Karpas-422 (cell line): ENCODE measurements at regions not wholly inside any gene's neighbourhood (a gene's known extent, or its start where the extent isn't known, plus 50 kb on each side); places are given as distances from the start of the nearest gene placed in this dataset.

Experiments used
- DNase-seq: peaks from one replicate; pipeline ENCODE4 v3.0.0-alpha.2; 2015
- H2AFZ ChIP-seq: fragments of 200-600 bp; sonication (generic); 2 replicates; pipeline ENCODE4 v1.6.1; 2014; ENCODE audit warnings: antibody characterized with exemption, low read length, mixed read lengths
- H3K27ac ChIP-seq: fragments of 200-600 bp; sonication (generic); 2 replicates; pipeline ENCODE4 v1.5.1; 2014; ENCODE audit warnings: mild to moderate bottlenecking, low read length, moderate library complexity
- H3K27me3 ChIP-seq: fragments of 200-600 bp; sonication (generic); 2 replicates; pipeline ENCODE4 v1.6.1; 2014; ENCODE audit warnings: low read length, mixed read lengths
- H3K36me3 ChIP-seq: fragments of 200-600 bp; sonication (generic); 2 replicates; pipeline ENCODE4 v1.6.1; 2014; ENCODE audit warnings: low read length, mixed read lengths; ENCODE audit not compliant: insufficient read depth
- H3K4me1 ChIP-seq: fragments of 200-600 bp; sonication (generic); 2 replicates; pipeline ENCODE4 v1.6.1; 2014; ENCODE audit warnings: mild to moderate bottlenecking, low read length, mixed read lengths
- H3K4me2 ChIP-seq: fragments of 200-600 bp; sonication (generic); 2 replicates; pipeline ENCODE4 v1.6.1; 2014; ENCODE audit warnings: low read length, low read depth, mild to moderate bottlenecking; ENCODE audit not compliant: poor library complexity, severe bottlenecking
- H3K4me3 ChIP-seq: fragments of 200-600 bp; sonication (generic); 2 replicates; pipeline ENCODE4 v1.5.1; 2014; ENCODE audit warnings: mild to moderate bottlenecking, antibody characterized with exemption, low read length, mixed read lengths
- H3K79me2 ChIP-seq: fragments of 200-600 bp; sonication (generic); 2 replicates; pipeline ENCODE4 v1.6.1; 2014; ENCODE audit warnings: mild to moderate bottlenecking, low read length, mixed read lengths
- H3K9ac ChIP-seq: fragments of 200-600 bp; sonication (generic); 2 replicates; pipeline ENCODE4 v1.6.0; 2014; ENCODE audit warnings: low read length
- H3K9me2 ChIP-seq: fragments of 200-600 bp; sonication (generic), shearing (Covaris generic); replicated peaks from 2 replicates; pipeline ENCODE4 v1.6.0; 2014; ENCODE audit warnings: mild to moderate bottlenecking, low read length, moderate library complexity; ENCODE audit not compliant: insufficient read depth
- H3K9me3 ChIP-seq: fragments of 300-700, 200-600 bp; sonication (generic); 2 replicates; pipeline ENCODE4 v1.6.1; 2014; ENCODE audit warnings: low read length, mixed read lengths
- H4K20me1 ChIP-seq: fragments of 200-600 bp; sonication (generic); 2 replicates; pipeline ENCODE4 v1.6.1; 2014; ENCODE audit warnings: mild to moderate bottlenecking, antibody characterized with exemption, low read length, low read depth; ENCODE audit not compliant: insufficient read depth

DNA sequence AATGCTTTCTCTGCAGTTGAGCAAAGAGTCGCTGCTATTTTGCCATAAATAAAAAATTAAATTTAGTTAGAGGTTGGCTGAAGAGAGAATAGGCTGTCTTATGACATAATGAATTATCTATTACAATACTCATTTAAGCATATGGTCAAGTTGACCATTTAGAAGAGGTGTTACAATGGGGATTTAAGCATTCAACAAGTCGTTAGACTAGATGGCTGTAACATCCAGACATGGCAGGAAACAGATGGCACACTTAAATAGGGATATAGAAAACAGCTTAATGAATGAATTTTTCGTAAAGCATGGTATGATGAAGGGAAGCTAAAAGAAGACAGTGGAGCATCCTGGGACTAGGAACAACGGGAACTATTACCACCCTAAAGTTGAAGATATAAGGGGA lies 160.3 kb upstream of the PTPRD start:
- H2AFZ ChIP-seq: no peak overlapping the region
- H3K9ac ChIP-seq: no peak overlapping the region
- H3K36me3 ChIP-seq: no peaks in the 10 kb centered on the region

DNA sequence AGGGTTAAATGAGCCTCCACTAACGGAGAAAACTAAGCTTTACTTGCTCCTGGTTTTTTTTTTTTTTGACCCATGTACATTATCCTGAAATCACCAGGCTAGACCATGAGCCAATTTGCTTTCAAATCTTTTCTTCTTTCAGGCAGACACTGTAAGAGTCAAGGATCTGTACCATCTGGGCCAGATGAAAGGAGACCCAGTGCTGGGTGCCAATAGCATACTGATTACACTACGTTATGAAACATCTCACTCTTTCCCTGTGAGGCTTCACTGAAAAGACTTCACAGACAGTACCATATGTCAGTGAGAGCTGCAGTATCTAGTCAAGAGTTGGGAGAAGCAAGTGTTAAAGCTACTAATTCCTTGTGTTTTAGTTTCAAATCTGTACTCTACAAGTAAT lies 161.2 kb upstream of the PTPRD start:
- H2AFZ ChIP-seq: no peak overlapping the region
- H3K4me3 ChIP-seq: no peak overlapping the region
- no peaks in the 10 kb centered on the region for H3K9me2 ChIP-seq
- no peak overlapping the region for H3K4me2 ChIP-seq
- H3K36me3 ChIP-seq: no peaks in the 10 kb centered on the region
- H4K20me1 ChIP-seq: no peaks in the 10 kb centered on the region
- no peaks in the 10 kb centered on the region for H3K79me2 ChIP-seq
- H3K27ac ChIP-seq: no peak overlapping the region
- H3K4me1 ChIP-seq: no peaks in the 10 kb centered on the region
- DNase-seq: no peak
- H3K9me3 ChIP-seq: peaks cover 24% of the 10 kb centered on the region
- H3K9ac ChIP-seq: no peak overlapping the region
- H3K27me3 ChIP-seq: no peaks in the 10 kb centered on the region

More for the DNA sequence above, 160.3 kb upstream of the PTPRD start:
- DNase-seq: no peak
- Histone ChIP-seq H3K4me3 (no peak overlapping the region), H3K4me2 (no peak overlapping the region), H3K4me1 (no peaks in the 10 kb centered on the region), H3K27me3 (no peaks in the 10 kb centered on the region), H4K20me1 (no peaks in the 10 kb centered on the region), H3K9me2 (no peaks in the 10 kb centered on the region), H3K79me2 (no peaks in the 10 kb centered on the region), H3K9me3 (peaks cover 29% of the 10 kb centered on the region), H3K27ac (no peak overlapping the region)

DNA sequence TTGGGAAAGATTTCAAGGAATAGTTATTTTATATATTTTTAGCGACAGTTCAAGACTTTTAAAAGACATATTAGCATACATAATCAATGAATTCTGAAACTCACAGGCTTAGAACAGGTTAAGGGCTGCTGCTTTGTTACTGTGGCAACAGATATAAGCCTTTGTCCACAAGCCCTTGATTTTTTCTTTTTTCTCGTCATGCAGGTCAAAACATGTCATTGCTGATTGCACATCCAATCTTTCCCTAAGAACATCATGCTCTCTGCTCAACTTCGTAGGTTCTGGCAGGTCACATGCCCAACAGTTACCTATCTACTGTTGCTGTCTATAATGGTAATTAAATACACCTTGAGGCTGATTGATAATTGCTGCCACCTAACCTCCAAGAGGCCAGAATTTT lies 172.5 kb upstream of the PTPRD start:
- H4K20me1 ChIP-seq: no peaks in the 10 kb centered on the region

DNA sequence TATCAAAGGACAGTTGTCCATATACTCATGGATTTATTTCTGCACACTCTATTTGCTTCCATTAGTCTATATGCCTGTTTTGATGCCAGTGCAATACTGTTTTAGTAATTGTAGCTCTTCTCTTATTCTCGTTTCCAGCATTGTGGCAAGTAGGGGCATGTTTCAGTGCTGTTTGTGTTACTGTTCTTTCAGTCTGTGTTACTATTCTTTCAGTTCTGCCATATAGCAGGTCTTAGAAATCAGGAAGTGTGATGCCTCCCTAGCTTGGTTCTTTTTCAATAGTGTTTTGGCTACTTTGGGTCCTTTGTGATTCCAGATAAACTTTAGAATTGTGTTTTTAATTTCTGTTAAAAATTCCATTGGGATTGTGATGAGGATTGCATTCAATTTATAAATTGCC lies 180.5 kb upstream of the PTPRD start:
- no peaks in the 10 kb centered on the region for H3K4me1 ChIP-seq
- peaks cover 34% of the 10 kb centered on the region for H3K9me3 ChIP-seq
- DNase-seq: no peak
- H3K4me3 ChIP-seq: no peak overlapping the region
- H3K27me3 ChIP-seq: no peaks in the 10 kb centered on the region
- H3K9ac ChIP-seq: no peak overlapping the region
- no peaks in the 10 kb centered on the region for H3K79me2 ChIP-seq
- H4K20me1 ChIP-seq: no peaks in the 10 kb centered on the region
- H3K9me2 ChIP-seq: no peaks in the 10 kb centered on the region
- H2AFZ ChIP-seq: no peak overlapping the region
- H3K4me2 ChIP-seq: no peak overlapping the region
- no peaks in the 10 kb centered on the region for H3K36me3 ChIP-seq
- no peak overlapping the region for H3K27ac ChIP-seq

More for the DNA sequence above, 172.5 kb upstream of the PTPRD start:
- no peak overlapping the region for H3K27ac ChIP-seq
- no peak overlapping the region for H3K4me2 ChIP-seq
- no peaks in the 10 kb centered on the region for H3K4me1 ChIP-seq
- H3K9me2 ChIP-seq: no peaks in the 10 kb centered on the region
- no peak overlapping the region for H3K9ac ChIP-seq
- H3K36me3 ChIP-seq: no peaks in the 10 kb centered on the region
- no peaks in the 10 kb centered on the region for H3K27me3 ChIP-seq
- DNase-seq: no peak
- no peak overlapping the region for H2AFZ ChIP-seq
- H3K4me3 ChIP-seq: no peak overlapping the region
- peaks cover 9% of the 10 kb centered on the region for H3K9me3 ChIP-seq
- H3K79me2 ChIP-seq: no peaks in the 10 kb centered on the region

DNA sequence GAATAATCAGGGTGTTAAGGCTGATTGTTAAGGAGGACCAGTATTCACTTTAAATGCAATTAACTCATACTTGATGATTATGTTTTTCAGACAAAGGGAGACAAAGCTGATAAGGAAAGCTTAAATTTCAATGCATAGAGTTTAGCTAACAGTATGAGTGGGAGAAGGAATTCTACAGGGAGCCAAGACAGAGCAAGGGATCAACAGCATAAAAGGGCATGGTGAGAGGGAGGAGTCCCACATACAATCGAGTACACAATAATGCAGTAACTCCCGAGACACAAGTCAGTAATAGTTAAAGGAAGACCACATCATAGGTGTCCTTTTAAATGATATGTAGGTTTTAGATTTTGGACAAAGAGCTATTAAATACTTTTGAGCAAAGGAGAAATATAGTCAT lies 191.7 kb upstream of the PTPRD start:
- no peaks in the 10 kb centered on the region for H3K9me2 ChIP-seq
- H4K20me1 ChIP-seq: no peaks in the 10 kb centered on the region
- H3K27ac ChIP-seq: no peak overlapping the region
- no peak overlapping the region for H2AFZ ChIP-seq
- peaks cover 28% of the 10 kb centered on the region for H3K9me3 ChIP-seq
- no peaks in the 10 kb centered on the region for H3K79me2 ChIP-seq
- DNase-seq: no peak
- H3K9ac ChIP-seq: no peak overlapping the region
- H3K4me2 ChIP-seq: no peak overlapping the region
- H3K27me3 ChIP-seq: no peaks in the 10 kb centered on the region
- no peak overlapping the region for H3K4me3 ChIP-seq
- no peaks in the 10 kb centered on the region for H3K4me1 ChIP-seq
- no peaks in the 10 kb centered on the region for H3K36me3 ChIP-seq

DNA sequence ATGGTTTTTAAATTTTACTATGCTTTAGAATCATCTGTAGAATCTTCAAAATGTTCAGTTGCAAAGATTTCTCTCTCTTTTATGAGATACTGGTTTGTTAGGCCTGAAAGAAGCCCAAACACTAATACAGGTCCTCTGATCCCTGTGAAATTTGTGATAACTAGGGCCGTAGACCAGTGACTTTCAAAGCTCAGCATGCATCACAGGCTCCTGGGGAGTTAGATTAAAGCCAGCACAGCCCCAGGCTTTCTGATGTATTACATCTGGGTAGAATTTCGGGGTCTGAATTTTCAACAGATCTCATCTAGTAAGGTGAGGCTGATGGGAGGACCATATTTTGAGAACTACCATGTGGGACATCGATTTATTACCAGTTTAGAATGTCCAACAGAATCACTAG lies 194.1 kb upstream of the PTPRD start:
- Histone ChIP-seq H3K9me2 (no peaks in the 10 kb centered on the region), H3K4me3 (no peak overlapping the region), H3K36me3 (no peaks in the 10 kb centered on the region), H2AFZ (no peak overlapping the region), H4K20me1 (no peaks in the 10 kb centered on the region), H3K27ac (no peak overlapping the region), H3K4me2 (no peak overlapping the region), H3K9me3 (peaks cover 24% of the 10 kb centered on the region), H3K9ac (no peak overlapping the region), H3K4me1 (no peaks in the 10 kb centered on the region), H3K79me2 (no peaks in the 10 kb centered on the region), H3K27me3 (no peaks in the 10 kb centered on the region)
- no peak for DNase-seq

DNA sequence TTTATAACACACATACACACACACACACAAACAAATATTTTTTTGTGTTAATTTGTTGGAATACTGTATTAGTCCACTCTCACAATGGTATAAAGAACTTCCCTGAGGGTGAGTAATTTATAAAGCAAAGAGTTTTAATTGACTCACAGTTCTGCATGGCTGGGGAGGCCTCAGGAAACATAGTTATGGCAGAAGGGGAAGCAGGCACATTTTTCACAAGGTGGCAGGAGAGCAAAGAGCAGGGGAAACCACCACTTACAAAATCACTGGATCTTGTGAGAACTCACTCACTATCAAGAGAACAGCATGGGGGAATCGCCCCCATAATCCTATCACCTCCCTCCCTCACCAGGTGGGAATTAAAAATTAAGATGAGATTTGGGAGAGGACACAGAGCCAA lies 205.4 kb upstream of the PTPRD start:
- Histone ChIP-seq H3K27me3 (no peaks in the 10 kb centered on the region), H3K9me3 (peaks cover 26% of the 10 kb centered on the region), H2AFZ (no peak overlapping the region), H4K20me1 (no peaks in the 10 kb centered on the region), H3K4me3 (no peak overlapping the region), H3K36me3 (no peaks in the 10 kb centered on the region), H3K4me1 (no peaks in the 10 kb centered on the region), H3K4me2 (no peak overlapping the region), H3K9ac (no peak overlapping the region), H3K27ac (no peak overlapping the region), H3K9me2 (no peaks in the 10 kb centered on the region), H3K79me2 (no peaks in the 10 kb centered on the region)
- DNase-seq: no peak

DNA sequence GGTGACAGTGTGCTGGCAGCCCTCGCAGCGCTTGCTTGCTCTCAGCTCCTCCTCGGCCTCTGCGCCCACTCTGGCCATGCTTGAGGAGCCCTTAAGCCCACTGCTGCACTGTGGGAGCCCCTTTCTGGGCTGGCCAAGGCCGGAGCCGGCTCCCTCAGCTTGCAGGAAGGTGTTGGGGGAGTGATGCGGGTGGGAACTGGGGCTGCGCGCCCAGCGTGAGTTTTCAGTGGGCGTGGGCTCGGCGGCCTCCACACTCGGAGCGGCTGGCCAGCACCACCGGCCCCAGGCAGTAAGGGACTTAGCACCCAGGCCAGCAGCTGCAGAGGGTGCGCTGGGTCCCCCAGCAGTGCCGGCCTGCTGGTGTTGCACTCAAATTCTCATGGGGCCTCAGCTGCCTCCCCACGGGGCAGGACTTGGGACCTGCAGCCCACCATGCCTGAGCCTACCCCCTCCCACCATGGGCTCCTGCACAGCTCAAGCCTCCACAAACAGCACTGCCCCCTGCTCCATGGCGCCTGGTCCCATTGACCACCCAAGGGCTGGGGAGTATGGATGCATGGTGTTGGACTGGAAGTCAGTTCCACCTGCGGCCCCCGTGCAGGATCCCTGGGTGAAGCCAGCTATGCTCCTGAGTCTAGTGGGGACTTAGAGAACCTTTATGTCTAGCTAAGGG lies 223.1 kb upstream of the PTPRD start:
- H3K27ac ChIP-seq: no peak overlapping the region
- H3K79me2 ChIP-seq: no peaks in the 10 kb centered on the region
- no peaks in the 10 kb centered on the region for H3K36me3 ChIP-seq
- no peak overlapping the region for H3K9ac ChIP-seq
- no peaks in the 10 kb centered on the region for H4K20me1 ChIP-seq
- peaks cover 17% of the 10 kb centered on the region for H3K9me3 ChIP-seq
- no peaks in the 10 kb centered on the region for H3K27me3 ChIP-seq
- no peak overlapping the region for H2AFZ ChIP-seq
- H3K9me2 ChIP-seq: no peaks in the 10 kb centered on the region
- no peak overlapping the region for H3K4me2 ChIP-seq
- H3K4me3 ChIP-seq: no peak overlapping the region
- DNase-seq: no peak
- no peaks in the 10 kb centered on the region for H3K4me1 ChIP-seq
